Skeletal muscle tissue (tissue), 3 donors: ENCODE measurements at regions not wholly inside any gene's neighbourhood (a gene's known extent, or its start where the extent isn't known, plus 50 kb on each side); places are given as distances from the start of the nearest gene placed in this dataset.
"Not testable (repeated sequence)": the region's sequence is repeated elsewhere in the genome, so short reads cannot be mapped to it uniquely, and the experiment has no call there.

Experiments
- H3K27ac ChIP-seq: one replicate; pipeline ENCODE4 v1.7.0; 2013; ENCODE audit warnings: mild to moderate bottlenecking, low read depth, low read length, inconsistent platforms
- H3K27me3 ChIP-seq, 3 donors: one replicate each; pipeline ENCODE4 v1.7.0; 2013; ENCODE audit warnings: low read length in 3 of 3; ENCODE audit not compliant: control insufficient read depth in 3 of 3, insufficient read depth in 3 of 3
- H3K36me3 ChIP-seq, 3 donors: one replicate each; pipeline ENCODE4 v1.7.0; 2013; ENCODE audit warnings: low read length in 3 of 3; ENCODE audit not compliant: control insufficient read depth in 3 of 3, insufficient read depth in 3 of 3
- H3K4me1 ChIP-seq, 3 donors: one replicate each; pipeline ENCODE4 v1.7.0; 2013; ENCODE audit warnings: low read length in 3 of 3, mild to moderate bottlenecking in 3 of 3; ENCODE audit not compliant: control insufficient read depth in 3 of 3, insufficient read depth in 3 of 3
- H3K4me3 ChIP-seq, 3 donors: one replicate each; pipeline ENCODE4 v1.7.0; 2013; ENCODE audit warnings: low read length in 3 of 3
- H3K9ac ChIP-seq, 3 donors: one replicate each; pipeline ENCODE4 v1.7.0; 2013; ENCODE audit warnings: low read length in 3 of 3, mild to moderate bottlenecking in 3 of 3, moderate library complexity in 2 of 3, low read depth in 1 of 3
- H3K9me3 ChIP-seq, 3 donors: one replicate each; pipeline ENCODE4 v1.7.0; 2013; ENCODE audit warnings: low read length in 3 of 3; ENCODE audit not compliant: control insufficient read depth in 3 of 3
- donor health status: Osteomylitis.

DNA sequence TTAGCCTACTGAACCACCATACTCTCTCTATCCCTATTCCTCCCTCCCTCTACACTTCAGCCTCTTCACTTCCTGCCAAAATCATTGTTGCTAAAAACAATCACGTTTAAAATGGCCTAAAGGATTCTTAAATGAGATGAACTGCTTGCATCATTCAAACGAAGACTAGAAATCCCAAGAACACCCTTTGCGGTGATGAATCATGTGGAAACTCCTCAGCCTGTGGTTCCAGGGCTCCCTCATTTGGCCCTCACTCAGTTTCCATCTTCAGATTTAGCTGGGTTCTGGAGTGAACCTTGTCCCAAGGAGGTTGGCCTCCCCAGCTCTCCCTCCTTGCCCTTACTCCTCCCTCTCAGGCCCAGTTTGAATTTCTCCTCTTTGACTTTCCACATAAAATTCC lies 125.6 kb upstream of the CDC42EP3 start:
- Histone ChIP-seq H3K36me3 (no peaks in the 10 kb centered on the region), H3K27ac (no peak overlapping the region), H3K9ac (no peak overlapping the region), H3K4me3 (no peak overlapping the region), H3K4me1 (peaks cover 14 to 30% (median 22%) of the 10 kb centered on the region in 3 donors), H3K27me3 (no peaks in the 10 kb centered on the region), H3K9me3 (no peaks in the 10 kb centered on the region)

DNA sequence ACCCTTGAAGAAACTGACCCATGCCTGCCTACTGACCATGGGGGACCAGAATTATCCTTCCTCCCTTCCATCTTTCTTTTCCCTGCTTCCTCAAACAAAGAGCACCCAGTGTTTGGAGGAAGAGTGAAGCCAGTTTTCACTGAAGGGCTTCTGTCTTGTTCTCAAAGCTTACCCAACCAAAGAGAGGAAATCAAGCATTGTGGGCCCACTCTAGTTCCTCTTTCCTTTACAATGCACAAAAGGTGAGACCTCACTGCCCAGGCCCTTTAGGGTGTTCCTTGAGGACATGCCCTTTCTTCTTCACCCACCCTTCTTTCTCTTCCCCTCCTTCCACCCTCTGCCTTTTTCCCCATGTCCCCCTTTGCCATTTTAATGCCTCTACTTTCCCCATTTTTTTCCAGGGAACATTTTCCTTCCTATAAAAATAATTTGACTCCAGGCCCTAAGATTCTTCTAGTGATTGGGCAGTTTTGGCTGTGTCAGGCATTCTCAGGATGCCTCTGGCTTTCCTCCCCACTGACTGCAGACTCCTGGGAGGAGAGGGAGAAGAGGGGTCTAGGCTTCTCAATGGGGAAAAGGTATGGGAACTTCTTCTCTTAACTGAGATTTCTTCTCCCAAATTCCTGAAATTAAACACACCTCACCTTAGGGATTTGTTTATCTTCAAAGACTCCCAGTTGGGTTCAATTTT lies 126.6 kb upstream of the RMDN2 start:
- Histone ChIP-seq H3K36me3 (no peaks in the 10 kb centered on the region), H3K27ac (no peak overlapping the region), H3K27me3 (no peaks in the 10 kb centered on the region), H3K9ac (no peak overlapping the region), H3K4me1 (peaks cover 13 to 21% (median 20%) of the 10 kb centered on the region in 3 donors), H3K9me3 (no peaks in the 10 kb centered on the region), H3K4me3 (no peak overlapping the region)

- Histone ChIP-seq H3K36me3 (no peaks in the 10 kb centered on the region), H3K4me1 (peaks cover 3 to 6% (median 3%) of the 10 kb centered on the region in 3 donors), H3K4me3 (no peak overlapping the region), H3K9me3 (no peaks in the 10 kb centered on the region), H3K9ac (no peak overlapping the region), H3K27me3 (no peaks in the 10 kb centered on the region), H3K27ac (no peak overlapping the region)
These were observed 124.8 kb upstream of the RMDN2 start for GRCh38 chr2:37800176-37800858.

DNA sequence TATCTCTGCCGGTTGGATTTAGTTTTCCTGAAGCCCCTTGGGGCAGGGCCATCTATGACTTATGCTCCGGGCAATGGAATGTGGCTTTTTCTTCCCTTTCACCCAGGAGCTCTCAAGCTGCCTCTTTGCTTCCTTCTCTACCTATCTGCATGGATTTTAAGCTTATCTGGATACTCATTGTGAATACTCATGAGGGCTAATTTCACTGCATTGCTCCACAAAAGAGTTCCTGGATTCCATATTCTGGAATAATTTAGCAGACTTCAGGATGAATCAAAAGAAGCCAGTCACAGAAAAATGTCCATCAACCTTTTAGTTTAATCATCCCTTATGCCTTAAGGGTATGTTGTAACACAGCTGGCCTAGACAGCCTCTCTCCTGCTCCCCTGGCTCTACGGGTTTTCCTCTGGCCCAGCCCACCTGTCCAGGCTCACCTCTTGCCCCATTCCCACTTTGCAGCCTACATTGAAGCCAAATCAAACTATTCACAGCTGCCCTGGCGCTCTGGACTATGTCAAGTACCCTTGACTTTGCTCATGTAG lies 122.8 kb upstream of the RMDN2 start:
- Histone ChIP-seq H3K27ac (no peak overlapping the region), H3K9ac (no peak overlapping the region), H3K4me3 (no peak overlapping the region), H3K36me3 (no peaks in the 10 kb centered on the region), H3K9me3 (no peaks in the 10 kb centered on the region), H3K4me1 (no peaks in the 10 kb centered on the region), H3K27me3 (no peaks in the 10 kb centered on the region)

DNA sequence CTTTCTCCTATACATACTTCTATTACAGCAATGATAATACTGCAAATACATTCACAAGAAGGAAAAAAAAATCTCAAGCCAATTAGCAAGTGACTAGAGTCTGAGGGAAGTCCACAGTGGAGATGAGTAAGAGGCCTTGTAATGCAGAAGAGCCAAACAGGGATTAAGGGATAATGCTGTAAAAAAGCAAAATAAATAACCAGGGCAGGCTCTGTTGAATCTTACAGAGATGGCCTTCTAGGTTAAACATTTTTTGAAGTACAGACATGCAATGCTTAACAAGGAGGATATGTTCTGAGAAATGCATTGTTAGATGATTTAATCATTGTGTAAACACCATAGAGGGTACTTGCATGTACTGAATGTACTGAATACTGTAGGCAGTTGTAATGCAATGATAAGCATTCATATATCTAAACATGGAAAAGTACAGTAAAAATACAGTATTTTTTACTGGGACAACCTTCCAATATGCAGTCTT lies 122.1 kb upstream of the RMDN2 start:
- no peak overlapping the region for H3K27ac ChIP-seq

DNA sequence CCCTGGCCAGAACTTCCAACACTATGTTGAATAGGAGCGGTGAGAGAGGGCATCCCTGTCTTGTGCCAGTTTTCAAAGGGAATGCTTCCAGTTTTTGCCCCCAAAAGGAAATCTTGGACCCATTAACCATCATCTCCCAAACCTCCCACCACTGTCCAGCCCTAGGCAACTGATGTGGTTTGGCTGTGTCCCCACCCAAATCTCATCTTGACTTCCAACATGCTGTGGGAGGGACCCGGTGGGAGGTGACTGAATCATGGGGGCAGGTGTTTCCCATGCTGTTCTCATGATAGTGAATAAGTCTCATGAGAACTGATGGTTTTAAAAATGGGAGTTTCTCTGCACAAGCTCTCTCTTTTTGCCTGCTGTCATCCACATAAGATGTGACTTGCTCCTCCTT lies 119.1 kb upstream of the RMDN2 start:
- not testable (repeated sequence) for H3K4me3 ChIP-seq, H3K4me1 ChIP-seq, H3K36me3 ChIP-seq, H3K9ac ChIP-seq, H3K27ac ChIP-seq, H3K9me3 ChIP-seq, H3K27me3 ChIP-seq

More for the DNA sequence above, 122.1 kb upstream of the RMDN2 start:
- H3K4me1 ChIP-seq = no peaks in the 10 kb centered on the region
- H3K4me3 ChIP-seq = no peak overlapping the region
- no peak overlapping the region for H3K9ac ChIP-seq
- H3K27me3 ChIP-seq = no peaks in the 10 kb centered on the region
- no peaks in the 10 kb centered on the region for H3K9me3 ChIP-seq
- no peaks in the 10 kb centered on the region for H3K36me3 ChIP-seq

DNA sequence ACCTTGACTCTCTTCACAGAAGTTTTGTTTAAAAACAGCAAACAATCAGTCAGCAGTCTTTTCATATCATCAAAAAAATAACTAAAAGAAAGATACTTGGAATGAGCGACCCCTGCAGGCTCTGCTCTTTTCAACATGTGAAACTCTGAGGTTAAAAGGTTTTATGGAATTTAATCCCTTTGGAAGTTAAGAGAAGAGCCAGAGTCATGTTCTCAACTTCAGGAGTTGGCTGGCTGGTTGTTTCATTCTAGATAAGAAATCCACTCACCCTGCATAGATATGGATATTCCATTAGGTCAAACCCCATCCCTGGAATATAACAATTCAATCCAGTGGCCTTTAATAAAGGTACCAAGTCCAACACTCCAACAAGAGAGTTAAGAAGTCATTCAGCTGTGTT lies 115.6 kb upstream of the RMDN2 start:
- no peak overlapping the region for H3K9ac ChIP-seq
- no peaks in the 10 kb centered on the region for H3K9me3 ChIP-seq
- H3K4me1 ChIP-seq = peaks cover 0 to 7% (median 0%) of the 10 kb centered on the region in 3 donors
- no peak overlapping the region for H3K4me3 ChIP-seq
- H3K27me3 ChIP-seq = no peaks in the 10 kb centered on the region
- no peaks in the 10 kb centered on the region for H3K36me3 ChIP-seq
- H3K27ac ChIP-seq = no peak overlapping the region

GRCh38 chr2:37809931-37810570 lies 115.0 kb upstream of the RMDN2 start:
- peaks cover 0 to 7% (median 0%) of the 10 kb centered on the region in 3 donors for H3K4me1 ChIP-seq
- no peak overlapping the region for H3K27ac ChIP-seq
- no peaks in the 10 kb centered on the region for H3K36me3 ChIP-seq
- H3K9ac ChIP-seq = no peak overlapping the region
- no peak overlapping the region for H3K4me3 ChIP-seq
- H3K9me3 ChIP-seq = no peaks in the 10 kb centered on the region
- H3K27me3 ChIP-seq = no peaks in the 10 kb centered on the region

- H3K27ac ChIP-seq = no peak overlapping the region
These were observed 112.7 kb upstream of the RMDN2 start for GRCh38 chr2:37812414-37812813.

More at GRCh38 chr2:37812414-37812813, 112.7 kb upstream of the RMDN2 start:
- Histone ChIP-seq H3K36me3 (no peaks in the 10 kb centered on the region), H3K27me3 (no peaks in the 10 kb centered on the region), H3K9ac (no peak overlapping the region), H3K4me3 (no peak overlapping the region), H3K4me1 (peaks cover 0 to 7% (median 0%) of the 10 kb centered on the region in 3 donors), H3K9me3 (no peaks in the 10 kb centered on the region)
